DMS114 treated with DMSO at 0.1 percent for 48 hours (cell line): ENCODE measurements at regions not wholly inside any gene's neighbourhood (a gene's known extent, or its start where the extent isn't known, plus 50 kb on each side); places are given as distances from the start of the nearest gene placed in this dataset.

Source experiments
- DNase-seq: peaks from one replicate; lab custom pipeline; 2025; ENCODE audit not compliant: unreplicated experiment; lab: John Stamatoyannopoulos, UW

DNA sequence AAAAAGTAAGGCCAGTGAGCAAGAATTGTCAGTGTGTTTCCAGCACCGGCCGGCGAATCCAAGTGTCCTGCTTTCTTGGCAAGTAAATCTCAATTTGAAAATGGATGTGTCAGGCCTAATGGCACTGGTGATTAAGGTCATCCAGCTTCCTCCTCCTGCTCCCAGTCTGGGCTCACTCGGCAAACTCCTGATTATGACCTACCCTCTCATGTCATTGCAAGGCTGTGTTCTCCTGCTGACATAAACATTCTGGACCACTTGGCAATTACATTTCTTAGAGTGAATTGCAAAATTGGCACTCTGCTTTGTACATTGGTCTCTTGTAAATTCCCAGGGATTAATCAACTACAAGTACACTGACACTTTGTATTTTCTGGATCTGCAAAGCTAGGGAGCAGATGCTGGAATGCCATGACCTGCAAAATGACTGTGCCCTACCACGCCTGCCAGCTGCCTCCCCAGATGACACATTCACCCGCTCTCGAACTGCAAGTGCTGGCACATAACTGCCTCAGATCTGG lies 473.8 kb downstream of the KIF20B start:
- no peak for DNase-seq

DNA sequence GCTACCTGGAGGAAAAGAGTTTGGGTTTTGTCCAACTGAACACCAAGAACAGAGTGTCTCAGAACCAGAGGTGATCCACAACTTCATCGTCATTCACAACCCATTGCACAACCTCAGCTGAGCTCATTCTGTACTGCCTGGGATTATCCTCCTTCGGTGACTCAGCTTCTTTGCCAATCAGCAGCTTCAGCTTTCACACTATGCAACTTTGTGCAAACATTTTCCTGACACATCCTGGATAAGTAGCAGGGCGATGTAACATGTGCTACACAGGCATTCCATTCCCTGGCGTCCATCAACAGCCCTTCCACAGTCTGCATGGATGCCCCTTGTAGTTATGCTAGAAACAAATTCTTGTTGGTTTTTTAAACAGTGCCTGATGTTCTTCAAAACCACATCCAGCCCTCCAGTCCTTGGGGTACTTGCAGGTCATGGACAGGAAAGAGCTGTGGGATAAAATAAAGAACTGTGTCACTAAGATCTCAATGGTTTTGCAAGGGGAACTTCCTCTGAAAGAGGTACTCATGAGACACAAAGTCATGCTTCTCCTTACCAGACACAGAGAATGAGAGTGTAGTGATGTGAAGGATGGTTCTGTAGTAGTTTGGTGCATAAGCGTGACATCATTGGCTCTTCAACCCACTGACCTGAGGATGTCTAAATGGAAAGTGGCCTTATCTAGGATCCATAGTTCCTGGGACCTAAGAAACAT lies 478.5 kb downstream of the KIF20B start:
- DNase-seq, result no peak

DNA sequence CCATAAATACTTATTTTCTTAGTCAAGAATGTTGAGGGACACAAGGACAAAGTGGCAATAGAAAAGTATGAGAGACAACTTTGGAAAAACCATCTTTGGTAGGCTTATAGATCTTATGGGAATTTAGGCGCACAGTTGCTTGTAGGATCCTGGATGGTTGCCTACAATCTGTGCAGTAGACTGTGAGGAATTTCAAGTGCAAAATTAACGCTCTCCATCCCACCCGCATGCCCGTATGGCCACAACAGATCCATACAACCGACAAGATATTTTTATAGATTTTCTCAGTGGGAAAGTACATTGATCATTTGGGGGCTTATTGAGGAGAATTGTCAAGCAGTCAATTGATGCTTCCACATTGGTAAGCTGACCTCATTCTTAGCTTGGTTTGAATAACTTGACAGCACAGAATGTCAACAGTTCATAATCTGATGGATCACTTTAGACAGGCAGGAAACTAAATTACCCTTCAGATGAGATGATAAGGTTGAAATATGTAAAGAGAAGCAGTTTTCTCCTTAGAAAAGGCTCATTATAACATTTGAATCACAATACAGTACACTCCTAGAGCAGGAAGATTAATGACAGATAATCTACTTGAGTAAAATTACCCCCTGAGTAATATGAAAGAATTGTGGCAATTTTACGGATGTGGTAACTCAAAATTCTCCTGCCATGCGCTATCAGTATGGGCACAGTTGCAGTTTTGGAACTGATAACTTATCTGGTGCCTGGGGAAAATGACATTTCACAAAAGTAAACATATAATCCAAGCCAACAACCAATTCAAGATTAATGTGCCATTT lies 479.7 kb downstream of the KIF20B start:
- no peak for DNase-seq

DNA sequence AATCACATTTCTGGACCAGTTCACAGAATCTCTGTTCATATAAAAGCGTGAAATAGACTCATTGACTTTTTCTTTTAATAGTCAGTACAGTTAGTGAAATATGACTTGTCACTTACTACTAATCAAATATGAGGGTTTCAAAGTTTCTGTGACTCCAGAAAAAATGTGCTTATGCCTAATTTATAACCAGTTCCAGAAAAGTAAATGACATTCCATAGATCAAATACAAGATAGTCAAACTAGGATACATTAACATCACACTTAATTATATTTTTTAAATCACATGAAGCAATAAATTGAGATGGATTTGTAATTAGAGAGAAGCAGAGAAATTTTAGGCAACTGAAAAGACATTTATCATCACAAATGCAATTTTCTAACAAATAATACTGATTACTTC lies 491.4 kb downstream of the KIF20B start:
- DNase-seq, result no peak

DNA sequence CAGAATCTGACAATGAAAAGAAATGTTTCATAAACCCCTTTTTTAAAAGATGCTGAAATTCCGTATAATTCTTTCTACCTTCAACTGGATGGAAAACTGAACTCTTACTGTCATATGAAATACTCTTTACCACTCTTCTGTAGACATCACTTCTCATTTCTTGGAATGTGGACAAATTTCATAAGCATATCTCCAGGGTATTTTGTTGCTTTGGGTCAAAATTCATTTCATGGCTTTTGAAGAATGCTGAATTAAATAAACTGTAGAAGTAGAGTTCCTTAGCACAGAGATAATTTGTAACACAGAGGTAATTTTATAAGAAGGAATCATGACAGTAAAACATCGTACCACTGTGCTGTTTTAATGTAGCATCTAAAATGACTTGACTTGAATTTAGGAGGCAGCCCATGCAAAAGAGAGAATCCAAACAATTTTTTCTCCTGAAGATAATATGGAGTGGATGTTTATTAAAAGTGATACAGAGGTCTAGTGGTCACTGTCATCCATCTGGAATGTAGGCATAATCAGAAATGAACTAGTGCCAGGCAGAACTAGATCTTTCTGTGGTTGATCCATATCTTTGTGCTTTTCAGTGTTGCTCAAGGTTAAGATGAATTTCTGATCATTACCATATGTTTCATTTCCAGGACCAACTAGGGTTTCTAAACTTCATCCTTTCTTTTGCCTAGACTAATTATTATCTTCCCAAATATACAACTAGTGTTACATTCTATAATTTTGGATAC lies 492.0 kb downstream of the KIF20B start:
- DNase-seq, result no peak

DNA sequence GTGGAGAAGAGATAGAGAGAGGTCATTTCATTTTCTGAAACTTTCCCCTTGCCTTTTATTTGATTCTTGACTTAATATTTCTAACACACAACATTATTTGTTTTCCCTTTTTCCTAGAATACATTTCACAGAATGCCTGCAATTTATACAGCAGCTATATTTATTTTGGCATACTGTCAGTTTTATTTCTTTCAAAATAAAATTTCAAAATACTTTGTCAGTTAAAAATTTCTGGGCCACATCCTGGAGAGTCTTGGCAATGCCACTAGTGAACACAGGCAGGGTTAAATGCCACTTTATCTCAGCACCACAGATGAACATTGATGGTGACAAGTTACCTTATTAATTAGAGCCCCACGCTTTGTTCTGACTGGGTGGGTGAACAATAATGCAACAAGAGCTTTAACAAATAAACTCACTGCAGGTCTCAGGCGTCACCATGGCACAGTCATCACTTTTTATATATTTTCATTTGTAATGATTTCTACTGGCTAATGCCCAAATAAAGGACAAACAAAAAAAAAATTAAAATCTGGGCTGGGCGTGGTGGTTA lies 494.0 kb downstream of the KIF20B start:
- no peak for DNase-seq

DNA sequence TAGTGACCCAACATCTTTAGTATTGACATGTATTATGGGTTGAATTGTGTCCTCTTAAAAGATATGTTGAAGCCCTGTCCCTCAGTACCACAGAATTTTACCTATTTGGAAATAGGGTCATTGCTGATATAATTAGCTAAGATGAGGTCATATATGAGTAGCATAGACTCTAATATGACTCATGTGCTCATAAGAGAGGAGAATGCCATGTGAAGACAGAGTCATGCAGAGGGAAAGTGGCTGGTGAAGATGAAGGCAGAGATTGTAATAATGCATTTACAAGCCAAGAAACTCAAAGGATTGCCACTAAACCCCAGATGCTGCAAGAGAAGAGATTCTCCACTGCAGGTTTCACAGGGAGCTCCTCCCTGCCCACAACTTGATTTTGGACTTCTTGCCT lies 496.4 kb downstream of the KIF20B start:
- no peak for DNase-seq

DNA sequence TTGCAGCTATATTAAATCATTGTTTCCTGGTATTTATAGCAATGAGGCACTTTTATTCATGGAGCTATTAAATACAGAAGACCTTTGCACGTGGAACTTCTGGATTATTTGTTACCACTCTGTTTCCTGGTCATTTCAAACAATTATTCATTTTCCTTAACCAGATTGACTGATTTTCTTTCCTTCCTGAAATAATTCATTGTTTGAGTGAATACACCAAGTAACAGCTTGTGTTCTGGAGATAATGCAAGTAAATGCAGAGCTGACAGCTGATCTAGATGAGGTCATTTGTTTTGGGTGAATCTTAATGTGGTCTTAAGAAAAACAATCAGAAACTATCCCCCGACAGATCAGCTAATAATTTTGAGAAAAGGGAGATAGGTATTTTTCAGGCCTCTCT lies 497.7 kb downstream of the KIF20B start:
- no peak for DNase-seq

DNA sequence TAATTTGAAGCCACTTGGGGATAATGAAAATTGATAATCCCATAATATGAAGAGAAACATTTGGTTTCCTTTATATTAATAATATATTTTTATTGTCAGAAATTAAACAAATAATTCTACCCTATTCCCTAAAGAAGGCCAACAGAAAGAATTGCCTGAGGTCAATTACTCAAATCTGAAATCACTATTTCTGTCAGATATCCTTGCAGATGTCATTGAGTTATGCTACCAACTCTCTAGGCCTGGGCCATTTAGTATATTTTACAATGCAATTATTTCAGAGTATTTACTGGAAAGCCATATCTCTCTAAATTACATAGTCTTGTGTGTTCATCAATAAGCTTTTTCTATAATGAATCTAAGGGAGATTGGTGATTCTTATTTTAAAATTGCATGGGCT lies 498.1 kb downstream of the KIF20B start:
- DNase-seq, result no peak

DNA sequence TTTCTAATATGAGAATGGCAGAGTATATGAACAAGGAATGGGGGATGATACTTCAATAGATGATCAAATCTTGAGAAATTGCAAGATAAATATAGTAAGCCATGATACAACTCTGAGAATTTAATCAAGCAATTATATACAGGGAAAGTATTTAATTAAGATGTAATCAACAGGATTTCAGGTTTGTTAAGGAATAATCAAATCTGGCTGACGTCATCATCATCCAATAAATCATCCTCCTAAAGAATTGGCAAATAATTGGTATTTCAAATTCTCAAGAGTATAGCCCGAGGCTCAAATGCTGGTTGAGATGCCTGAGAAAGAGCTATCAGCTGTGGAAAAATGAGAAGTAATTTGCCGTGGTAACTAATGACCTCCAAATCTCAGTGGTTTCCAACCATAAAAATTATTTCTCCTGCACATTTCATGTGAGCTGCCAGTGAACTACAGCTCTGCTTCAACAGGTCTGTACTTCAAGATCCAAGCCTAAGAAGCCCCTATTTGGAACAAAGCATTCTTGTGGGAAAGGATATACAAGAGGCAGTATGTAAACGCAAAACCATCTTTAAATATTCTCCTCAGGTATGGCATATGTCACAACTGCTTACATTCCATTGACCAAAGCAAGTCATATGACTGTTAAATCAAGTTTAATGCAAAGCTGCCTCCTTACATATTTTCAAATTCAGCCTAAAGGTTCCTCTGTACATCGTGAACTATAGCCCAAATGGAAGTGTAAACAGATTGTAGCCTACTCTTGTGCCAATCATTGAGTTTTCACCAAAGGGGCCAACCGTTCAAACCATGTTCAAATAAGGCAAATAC lies 503.0 kb downstream of the KIF20B start:
- DNase-seq, result no peak

DNA sequence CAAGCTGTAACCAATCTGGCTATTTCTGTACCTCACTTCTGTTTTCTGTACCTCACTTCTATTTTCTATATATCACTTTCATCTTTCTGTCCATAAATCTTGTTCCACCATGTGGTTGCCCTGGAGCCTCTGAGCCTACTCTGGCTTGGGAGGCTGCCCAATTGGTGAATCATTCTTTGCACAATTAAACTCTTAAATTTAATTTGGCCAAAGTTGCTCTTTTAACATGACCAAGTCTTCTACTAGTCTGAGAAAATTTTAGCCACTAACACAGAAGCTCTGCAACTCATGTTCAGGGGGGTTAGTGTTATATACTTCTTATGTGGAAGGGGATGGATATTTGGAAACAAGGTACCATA lies 503.5 kb downstream of the KIF20B start:
- no peak for DNase-seq

DNA sequence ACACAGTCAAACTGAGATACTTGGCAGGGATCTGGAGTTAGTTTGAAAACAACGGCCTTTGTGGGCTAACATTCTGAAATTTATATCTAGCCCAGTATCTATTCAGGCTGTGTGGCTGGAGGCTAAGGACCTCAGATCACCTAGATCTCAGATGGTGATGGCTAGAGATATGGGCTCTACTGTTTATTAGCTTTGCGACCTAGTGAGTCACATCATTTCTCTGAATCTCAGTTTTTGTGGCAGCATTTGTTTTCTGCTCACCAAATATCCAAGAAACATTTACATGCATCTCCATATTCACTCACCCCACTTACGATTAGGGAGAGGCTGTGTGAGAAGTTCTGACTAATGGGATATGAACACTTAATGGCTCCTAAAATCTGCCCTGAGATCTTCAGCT lies 503.9 kb downstream of the KIF20B start:
- no peak for DNase-seq

DNA sequence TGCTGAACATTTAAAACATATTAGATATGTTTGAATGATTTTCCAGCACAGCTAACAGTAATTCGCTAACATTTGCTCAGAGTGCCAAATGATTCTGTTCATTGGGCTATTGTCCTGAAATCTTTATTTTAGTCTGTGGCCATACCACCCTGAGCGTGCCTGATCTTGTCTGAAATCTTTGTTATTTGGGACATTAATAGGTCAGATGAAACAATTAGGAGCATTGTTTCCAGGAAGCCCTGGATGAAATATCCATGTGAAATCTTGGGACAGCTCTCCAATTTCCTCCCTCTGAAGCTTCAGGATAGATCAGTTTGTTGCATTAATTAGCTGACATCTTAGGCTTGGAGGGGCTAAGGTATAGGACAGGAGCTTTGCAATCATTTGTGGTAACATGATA lies 512.0 kb downstream of the KIF20B start:
- DNase-seq, result no peak

DNA sequence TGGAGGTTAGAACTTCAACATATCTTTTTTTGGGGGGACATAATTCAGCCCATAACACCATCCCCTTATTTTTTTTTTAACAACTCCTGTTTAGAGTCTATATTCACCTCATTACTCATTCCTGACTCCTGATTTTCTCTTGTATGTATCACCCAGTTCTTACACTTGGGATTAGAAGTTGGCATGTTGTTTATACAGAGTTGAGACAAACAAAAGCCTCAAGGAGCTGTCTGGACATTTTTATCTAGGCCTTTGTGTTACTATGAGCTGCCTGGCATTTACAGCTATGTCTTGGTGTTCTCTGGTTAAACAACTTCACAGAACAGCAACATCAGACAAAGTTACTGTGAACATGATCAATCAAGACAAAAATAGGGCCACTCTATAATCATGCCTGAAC lies 517.5 kb downstream of the KIF20B start:
- no peak for DNase-seq

DNA sequence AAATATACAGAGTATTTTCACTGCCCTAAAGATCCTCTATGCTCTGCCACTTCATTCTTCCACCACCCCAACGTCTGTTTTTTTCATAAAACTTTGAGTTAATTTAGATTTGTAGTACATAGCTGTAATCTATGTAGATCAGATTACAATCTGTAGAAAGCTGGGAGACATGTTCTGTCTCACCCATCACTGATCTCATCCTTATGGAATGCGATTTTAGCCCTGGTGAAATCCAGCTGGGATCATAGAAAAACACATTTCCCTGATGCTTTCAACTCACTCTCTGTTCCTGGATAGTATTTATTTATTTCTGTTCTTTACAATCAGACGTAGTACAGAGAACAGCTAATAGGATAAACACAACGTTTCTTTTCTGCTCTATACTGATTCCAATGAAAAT lies 521.0 kb downstream of the KIF20B start:
- DNase-seq, result no peak

DNA sequence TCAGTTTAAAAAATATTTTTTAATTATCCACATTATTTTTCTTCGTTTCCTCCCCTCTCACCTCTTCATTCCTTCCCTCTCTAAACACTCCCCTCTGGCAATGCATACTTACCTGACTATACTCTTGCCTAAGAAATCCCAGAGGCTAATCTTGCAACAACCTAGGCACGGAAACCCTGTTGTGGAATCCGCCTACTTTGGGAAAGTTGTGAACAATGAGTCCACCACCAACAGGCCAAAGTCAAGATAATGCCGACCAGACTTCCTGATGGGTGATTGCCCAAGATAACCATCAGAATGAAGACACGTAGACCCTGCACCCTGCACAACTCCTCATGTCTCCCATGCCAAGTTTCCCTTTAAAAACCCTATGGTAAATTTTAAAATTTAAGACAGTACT lies 521.5 kb downstream of the KIF20B start:
- DNase-seq, result no peak

DNA sequence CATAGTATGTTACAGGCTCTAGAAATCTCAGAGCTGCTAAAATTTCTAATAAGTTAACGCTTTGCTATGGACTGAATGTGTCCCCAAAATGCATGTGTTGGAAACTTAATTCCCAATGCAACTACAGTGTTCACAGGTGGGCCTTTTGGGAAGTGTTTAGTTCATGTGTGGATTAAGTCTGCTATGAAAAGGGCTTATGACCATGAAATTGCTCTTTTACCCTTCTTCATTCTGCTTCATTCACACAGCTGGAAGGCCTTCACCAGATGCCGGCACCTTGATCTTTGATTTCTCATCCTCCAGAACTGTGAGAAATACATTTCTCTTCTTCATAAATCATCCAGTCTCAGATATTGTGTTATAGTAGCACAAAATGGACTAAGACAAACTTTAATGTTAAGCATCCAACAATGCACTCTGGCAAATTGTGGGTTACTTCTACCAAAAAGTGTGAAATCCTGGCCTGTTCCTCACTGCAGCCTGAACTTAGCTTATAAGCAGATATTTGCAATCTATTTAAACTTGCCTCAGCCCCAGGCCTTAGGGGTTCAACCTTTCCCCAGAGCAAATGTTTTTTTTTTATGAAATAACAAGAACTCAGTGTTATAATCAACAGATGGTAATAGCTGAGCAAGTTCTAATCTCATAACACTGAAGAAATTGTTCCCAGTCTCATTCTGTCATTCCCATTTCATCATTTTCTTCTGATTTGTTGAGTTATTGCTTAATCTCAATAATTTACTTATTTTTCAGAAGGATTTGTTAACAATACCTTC lies 523.6 kb downstream of the KIF20B start:
- no peak for DNase-seq

DNA sequence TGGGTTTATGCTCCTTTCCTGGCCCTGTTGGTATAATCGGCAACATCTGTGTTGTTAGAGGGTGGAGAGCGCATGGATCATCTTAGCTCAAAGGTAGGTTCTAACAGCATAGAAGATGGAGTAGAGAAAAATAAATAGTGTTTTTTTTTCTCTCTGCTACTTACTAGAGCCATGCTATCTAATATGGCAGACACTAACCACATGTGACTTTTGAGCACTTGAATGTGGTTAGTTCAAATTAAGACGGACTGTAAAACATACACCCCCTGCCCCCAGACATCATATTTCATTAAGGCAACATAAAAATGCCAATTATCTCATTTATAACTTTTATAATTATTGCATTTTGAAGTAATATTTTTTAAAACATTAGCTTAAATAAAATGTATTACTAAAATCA lies 525.1 kb downstream of the KIF20B start:
- DNase-seq, result no peak

DNA sequence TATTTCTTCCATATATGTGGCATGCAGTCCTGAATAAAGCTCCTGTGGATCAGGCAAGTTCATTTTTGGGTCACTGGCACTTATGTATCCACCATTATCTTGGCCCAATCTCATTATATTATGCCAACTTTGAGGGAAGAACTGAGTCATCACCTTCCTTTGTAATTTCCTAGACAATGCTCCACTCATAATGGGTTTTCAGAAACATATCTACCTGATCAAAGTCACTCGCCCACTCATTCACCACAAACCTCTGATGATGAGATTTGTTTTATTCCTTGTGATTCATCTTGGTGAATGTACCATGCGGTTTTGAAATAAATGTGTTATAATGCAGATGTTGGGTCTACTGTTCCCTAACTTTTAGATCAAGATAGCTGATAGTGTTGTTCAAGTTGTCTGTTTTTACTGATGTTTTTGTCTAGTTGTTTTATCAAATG lies 525.8 kb downstream of the KIF20B start:
- no peak for DNase-seq

DNA sequence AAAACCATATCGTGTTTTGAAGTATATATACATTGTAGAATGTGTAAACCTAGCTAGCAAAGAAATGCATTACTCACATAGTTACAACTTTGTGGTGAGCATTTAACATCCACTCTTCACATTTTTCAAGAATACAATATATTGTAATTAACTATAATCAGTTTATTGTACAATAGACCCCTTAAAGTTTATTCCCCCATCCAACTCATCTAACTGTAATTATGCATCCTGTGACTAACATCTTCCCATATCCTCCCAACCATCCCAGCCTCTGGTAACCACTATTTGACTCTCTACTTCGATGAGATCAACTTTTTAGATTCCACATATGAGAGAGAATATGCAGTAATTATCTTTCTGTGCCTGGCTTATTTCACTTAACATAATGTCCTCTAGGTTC lies 526.4 kb downstream of the KIF20B start:
- DNase-seq, result no peak
